ENCODE measurements at regions not wholly inside any gene's neighbourhood (a gene's known extent, or its start where the extent isn't known, plus 50 kb on each side); places are given as distances from the start of the nearest gene placed in this dataset.
"Not testable (repeated sequence)": the region's sequence is repeated elsewhere in the genome, so short reads cannot be mapped to it uniquely, and the experiment has no call there.

DNA sequence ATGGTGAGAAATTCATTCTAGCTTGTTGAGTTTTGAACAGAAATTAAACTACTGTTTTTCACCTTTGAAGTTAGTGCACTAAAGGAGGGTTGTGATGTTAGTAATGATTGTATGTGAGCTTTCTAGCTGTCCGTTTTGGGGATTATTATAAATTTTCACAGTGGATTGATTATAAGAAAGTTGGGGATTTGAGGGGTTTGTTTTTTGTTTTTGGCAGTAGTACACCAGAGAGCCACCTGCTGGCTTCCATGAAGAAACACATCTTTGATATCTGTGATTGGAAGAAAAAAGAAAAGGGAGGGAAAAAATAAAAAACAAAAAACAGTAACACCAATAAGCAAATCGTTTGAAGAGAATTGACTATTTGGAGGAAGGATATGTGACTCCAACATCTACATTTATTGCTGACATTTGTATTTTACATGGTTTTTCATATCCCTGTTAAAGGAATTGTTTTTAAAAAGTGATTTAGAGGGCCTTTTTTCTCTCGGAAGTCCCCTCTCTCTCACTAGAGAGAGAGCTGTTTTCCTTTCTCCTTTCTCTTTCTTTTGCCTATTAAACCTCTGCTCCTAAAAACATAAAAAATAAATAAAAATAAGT lies 1469.5 kb upstream of the GOT2 start:
- TF ChIP-seq CTCF (IDR thresholded peaks at IDR 0.05; ENCODE audit: borderline replicate concordance, insufficient read depth, low read depth, low read length) = no peak

DNA sequence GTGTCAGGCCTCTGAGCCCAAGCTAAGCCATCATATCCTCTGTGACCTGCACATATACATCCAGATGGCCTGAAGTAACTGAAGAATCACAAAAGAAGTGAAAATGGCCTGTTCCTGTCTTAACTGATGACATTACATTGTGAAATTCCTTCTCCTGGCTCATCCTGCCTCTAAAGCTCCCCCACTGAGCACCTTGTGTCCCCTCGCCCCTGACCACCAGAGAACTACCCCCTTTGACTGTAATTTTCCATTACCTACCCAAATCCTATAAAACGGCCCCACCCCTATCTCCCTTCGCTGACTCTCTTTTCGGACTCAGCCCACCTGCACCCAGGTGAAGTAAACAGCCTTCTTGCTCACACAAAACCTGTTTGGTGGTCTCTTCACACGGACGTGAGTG lies 1466.6 kb upstream of the GOT2 start:
- H3K4me3 ChIP-seq (ENCODE audit: low read depth, low read length) = not testable (repeated sequence)

More for the DNA sequence above, 1469.5 kb upstream of the GOT2 start:
- no peak overlapping the region for H3K4me3 ChIP-seq (ENCODE audit: low read depth, low read length)

DNA sequence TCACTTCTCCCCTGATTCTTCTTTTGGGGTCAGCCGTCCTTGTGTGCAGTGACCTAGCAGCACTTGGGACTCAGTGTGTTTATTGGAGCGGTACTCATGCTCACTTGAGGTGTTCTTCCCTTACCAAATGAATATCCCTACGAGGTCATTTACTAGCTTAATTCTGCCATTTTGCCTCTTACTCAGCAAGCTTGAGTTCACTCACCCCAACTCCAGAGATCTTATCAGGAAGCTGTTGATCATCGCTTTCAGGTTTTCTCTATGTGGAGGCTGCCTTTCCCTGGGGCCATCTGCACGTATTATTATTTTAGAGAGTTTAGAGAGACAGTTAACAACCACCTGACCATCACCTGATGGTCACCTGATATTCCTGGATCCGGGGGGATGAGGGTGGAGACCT lies 1466.0 kb upstream of the GOT2 start:
- H3K4me3 ChIP-seq (ENCODE audit: low read depth, low read length) = no peak overlapping the region
- no peak for TF ChIP-seq CTCF (IDR thresholded peaks at IDR 0.05; ENCODE audit: borderline replicate concordance, insufficient read depth, low read depth, low read length)

DNA sequence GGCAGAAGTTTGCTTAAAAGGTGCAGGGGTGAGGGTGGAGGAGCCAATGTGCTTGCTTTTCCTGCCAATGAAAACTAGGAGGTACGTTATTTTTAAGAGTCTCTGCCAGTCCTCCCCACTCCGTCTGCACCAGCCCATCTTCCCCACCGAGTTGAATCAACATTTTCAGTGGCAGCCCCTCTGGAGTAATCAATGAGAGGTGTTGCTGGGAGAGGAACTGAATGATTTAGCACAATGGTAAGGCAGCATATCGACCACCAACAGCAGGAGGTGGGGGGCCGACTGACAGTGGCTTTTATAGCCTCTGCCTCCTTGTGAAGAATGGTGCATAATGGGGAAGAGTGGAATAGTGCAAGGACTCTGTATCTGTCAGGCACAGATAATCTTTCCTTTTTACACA lies 1465.0 kb upstream of the GOT2 start:
- TF ChIP-seq CTCF (IDR thresholded peaks at IDR 0.05; ENCODE audit: borderline replicate concordance, insufficient read depth, low read depth, low read length) = no peak
- no peak overlapping the region for H3K4me3 ChIP-seq (ENCODE audit: low read depth, low read length)

GRCh38 chr16:60181536-60181935 lies 1447.4 kb upstream of the GOT2 start:
- no peak overlapping the region for H3K4me3 ChIP-seq (ENCODE audit: low read depth, low read length)
- TF ChIP-seq CTCF (IDR thresholded peaks at IDR 0.05; ENCODE audit: borderline replicate concordance, insufficient read depth, low read depth, low read length) = no peak

DNA sequence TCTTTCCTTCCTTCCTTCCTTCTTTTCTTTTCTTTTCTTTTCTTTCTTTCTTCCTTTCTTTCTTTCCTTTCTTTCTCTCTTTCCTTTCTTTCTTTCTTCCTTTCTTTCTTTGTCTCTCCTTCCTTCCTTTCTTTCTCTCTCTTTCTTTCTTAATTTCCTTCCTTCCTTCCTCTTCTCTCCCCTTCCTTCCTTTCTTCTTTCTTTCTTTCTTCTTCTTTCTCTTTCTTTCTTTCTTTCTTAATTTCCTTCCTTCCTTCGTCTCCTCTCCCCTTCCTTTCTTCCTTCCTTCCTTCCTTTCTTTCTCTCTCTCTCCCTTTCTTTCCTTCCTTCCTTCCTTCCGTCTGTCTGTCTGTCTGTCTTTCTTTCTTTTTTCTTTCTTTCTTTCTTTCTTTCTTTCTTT lies 1446.5 kb upstream of the GOT2 start:
- no peak for TF ChIP-seq CTCF (IDR thresholded peaks at IDR 0.05; ENCODE audit: borderline replicate concordance, insufficient read depth, low read depth, low read length)
- H3K4me3 ChIP-seq (ENCODE audit: low read depth, low read length) = no peak overlapping the region

GRCh38 chr16:60170196-60170595 lies 1436.1 kb upstream of the GOT2 start:
- TF ChIP-seq CTCF (IDR thresholded peaks at IDR 0.05; ENCODE audit: borderline replicate concordance, insufficient read depth, low read depth, low read length) = no peak
- no peak overlapping the region for H3K4me3 ChIP-seq (ENCODE audit: low read depth, low read length)

DNA sequence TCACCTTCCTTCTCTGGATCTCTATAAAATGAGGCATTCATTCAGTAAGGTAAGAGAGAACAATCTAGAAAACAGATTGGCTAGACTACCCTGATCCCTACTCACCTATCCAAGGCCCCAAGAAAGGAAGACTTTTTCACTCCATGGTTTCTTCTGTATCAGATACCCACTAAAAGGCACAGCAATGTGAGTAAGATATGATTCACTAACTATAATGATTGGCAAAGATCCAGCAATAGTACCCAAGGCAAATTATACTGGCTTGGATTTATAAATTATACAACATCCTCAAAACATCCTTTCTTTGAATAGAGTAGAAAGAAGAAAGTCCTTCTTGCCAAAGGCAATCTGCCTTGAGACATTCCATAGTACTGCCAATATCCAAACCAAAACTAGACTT lies 1432.0 kb upstream of the GOT2 start:
- H3K4me3 ChIP-seq (ENCODE audit: low read depth, low read length) = no peak overlapping the region
- no peak for TF ChIP-seq CTCF (IDR thresholded peaks at IDR 0.05; ENCODE audit: borderline replicate concordance, insufficient read depth, low read depth, low read length)
